Hippocampal formation (tissue), 2 donors: ENCODE measurements at regions not wholly inside any gene's neighbourhood (a gene's known extent, or its start where the extent isn't known, plus 50 kb on each side); places are given as distances from the start of the nearest gene placed in this dataset.

Source experiments
- DNase-seq, 2 donors: peaks; one replicate each; lab custom pipeline; 2025; lab: John Stamatoyannopoulos, UW

DNA sequence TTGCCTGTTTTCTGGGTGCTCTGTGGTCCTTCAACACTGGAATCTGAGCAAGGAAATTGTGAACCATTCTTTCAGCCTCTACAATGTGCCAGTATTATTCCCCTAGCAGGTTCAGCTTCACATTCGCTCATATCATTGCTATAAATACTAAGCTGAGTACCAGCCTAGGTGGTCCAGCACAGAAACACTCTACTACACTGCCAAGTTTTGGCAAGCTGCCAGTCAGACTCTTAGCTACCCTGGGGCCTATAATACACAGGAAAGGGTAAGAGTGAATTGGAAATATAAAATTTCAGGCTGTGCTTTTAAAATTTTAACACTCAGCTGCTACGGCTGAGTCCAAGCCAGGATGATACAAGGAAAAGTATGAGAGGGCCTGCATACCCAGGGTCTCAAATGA, 49.9 kb upstream of the PPP1R3A start:
- DNase-seq, result no peak
